Middle frontal gyrus (tissue), 1 donor: ENCODE measurements at regions not wholly inside any gene's neighbourhood (a gene's known extent, or its start where the extent isn't known, plus 50 kb on each side); places are given as distances from the start of the nearest gene placed in this dataset.
A peak's percentile ranks its signal among the peaks of the same experiment; 100 is the strongest.
"Not testable (repeated sequence)": the region's sequence is repeated elsewhere in the genome, so short reads cannot be mapped to it uniquely, and the experiment has no call there.

ENCODE experiments used
- DNase-seq: peaks from one replicate; pipeline ENCODE4 v3.0.0-alpha.2; 2015; ENCODE audit warnings: low spot score; ENCODE audit errors: extremely low spot score

DNA sequence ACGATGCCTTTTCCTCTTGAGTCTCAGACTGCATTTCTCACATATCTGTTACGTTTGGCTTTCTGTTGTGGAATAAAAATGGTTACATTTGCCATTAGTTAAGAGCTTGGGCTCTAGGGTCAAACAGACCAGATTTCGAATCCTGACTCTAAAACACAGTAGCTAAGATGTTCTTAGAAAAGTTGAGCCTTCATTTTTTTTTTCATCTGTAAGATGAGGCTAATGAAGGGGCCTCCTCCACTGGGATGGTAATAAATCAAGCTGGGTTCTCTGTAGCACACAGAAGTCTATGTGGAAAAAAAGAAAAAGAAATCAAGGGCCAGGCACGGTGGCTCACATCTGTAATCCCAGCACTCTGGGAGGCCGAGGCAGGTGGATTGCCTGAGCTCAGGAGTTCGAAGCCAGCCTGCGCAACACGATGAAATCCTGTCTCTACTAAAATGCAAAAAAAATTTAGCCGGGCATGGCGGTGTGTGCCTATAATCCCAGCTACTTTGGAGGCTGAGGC lies 49.9 kb upstream of the CAPRIN1 start:
- DNase-seq, result no peak

DNA sequence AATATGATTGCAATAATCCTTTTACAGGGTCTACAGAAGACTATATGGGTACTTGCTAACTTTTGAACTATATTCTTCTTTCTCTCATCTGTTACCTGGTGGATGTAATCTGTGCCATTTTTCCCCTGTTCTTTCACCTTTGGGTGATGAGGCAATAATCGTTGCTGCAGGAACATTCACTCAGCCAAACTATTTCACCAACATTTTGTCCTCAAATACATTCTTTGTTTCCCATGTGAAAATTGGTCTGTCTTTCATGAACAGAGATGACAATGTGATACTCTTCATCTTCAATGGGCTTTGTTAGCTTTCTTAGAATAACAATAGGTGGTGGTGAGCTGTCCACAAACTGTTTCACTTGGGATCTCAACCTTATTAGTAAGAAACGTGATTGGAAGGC lies 52.1 kb upstream of the CAPRIN1 start:
- DNase-seq, result no peak

DNA sequence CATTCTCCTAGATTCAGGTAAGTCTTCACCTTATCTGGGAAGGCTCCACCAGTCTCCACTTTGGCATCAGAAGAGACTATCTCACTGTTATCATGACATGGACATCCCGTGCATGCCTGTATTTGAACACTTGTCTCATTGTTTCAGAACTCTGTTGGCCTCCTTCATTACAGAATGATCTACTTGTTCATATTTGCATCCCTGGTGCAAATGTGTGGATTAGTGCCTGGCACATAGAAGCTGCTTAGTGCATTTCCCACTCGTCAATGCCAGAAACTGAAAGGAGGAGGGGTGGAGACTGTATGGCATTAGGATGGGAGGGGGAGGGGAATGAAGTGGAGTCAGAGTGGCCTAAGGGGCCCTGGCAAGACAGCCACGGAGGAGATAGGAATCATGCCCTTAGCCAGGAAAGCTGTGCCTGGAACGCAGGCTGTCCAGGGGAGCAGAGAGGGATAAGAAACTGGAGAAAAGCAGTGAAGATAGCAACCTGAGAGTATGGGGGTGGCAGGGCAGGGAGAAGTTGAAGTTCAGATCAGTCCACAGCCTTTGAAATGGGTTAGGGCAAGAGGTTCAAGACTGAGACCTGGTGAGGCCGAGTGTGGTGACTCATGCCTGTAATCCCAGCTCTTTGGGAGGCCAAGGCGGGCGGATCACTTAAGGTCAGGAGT lies 53.8 kb upstream of the CAPRIN1 start:
- DNase-seq, result no peak

DNA sequence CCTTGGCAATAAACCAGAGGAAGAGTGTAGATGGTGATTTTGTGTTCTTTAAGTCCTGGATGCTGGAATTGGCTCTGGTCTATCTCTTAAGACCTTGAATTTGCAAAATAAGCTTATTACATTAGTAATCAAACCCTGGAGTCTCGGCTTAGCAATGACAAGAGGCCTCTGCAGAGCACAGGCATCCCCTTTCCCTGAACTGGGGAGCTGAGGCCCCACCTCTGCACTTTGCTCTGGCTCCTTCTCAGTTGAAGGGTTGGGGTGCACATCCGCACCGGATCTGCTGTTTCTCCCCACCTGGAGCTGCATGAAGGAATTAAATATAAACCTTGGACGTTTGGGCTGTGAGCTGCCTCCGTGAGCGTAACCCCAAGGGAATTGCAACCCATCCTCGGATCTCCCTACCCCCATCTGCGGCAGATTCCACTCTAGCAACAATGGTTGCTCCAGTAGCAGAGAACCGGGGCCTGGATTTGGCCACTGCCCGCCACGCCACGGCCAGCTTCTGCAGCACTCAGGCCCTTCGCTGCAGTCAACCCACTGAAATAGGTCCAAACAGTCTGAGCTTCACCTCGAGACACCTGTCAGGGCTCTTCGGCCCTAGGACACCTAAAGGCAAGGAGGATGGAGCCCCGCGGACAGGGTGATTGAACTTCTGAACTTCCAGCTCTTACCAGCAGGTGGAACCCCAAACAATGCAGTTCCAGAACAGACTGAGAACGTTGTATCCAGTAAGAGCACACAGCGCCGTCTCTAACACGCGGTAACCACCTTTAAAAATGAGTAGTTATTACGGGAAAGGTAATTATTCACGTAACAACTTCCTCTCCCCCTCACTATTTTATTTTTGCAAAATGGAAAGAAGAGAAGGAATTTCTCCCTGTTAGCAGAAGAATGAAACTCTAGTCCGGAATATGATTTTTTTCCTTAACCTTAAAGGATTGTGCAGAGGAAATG lies 54.8 kb upstream of the CAPRIN1 start:
- peak; percentile 44 for DNase-seq

DNA sequence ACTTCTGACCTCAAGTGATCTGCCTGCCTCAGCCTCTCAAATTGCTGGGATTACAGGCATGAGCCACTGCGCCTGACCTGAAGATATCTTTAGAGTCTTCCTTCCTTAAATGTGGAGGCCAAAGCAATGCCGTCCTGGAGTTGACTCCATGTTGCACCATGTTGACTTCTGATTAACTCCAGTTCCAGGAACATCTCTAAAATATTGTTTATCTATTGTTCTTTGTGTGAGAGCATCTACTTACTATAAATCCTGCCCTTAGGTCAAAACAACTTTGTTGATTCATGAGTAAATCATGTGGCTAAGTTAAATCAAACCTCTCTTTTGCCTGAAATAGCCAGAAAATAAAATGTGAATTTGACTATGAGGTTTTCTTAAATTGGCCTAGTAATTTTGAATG lies 56.6 kb upstream of the CAPRIN1 start:
- DNase-seq, result no peak

DNA sequence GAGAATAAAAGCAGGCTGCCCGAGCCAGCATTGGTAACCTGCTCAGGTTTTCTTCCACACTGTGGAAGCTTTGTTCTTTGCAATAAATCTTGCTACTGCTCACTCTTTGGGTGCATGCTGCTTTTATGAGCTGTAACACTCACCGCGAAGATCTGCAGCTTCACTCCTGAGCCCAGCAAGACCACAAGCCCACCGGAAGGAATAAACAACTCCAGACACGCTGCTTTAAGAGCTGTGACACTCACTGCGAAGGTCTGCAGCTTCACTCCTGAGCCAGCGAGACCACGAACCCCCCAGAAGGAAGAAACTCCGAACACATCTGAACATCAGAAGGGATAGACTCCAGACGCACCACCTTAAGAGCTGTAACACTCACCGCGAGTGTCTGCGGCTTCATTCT lies 60.4 kb upstream of the CAPRIN1 start:
- DNase-seq, result not testable (repeated sequence)

DNA sequence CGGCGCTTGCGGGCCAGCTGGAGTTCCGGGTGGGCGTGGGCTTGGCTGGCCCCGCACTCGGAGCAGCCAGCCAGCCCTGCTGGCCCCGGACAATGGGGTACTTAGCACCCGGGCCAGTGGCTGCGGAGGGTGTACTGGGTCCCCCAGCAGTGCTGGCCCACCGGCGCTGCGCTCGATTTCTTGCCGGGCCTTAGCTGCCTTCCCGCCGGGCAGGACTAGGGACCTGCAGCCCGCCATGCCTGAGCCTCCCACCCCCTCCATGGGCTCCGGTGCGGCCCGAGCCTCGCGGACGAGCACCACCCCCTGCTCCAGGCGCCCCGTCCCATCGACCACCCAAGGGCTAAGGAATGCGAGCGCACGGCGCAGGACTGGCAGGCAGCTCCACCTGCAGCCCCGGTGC lies 61.4 kb upstream of the CAPRIN1 start:
- not testable (repeated sequence) for DNase-seq

DNA sequence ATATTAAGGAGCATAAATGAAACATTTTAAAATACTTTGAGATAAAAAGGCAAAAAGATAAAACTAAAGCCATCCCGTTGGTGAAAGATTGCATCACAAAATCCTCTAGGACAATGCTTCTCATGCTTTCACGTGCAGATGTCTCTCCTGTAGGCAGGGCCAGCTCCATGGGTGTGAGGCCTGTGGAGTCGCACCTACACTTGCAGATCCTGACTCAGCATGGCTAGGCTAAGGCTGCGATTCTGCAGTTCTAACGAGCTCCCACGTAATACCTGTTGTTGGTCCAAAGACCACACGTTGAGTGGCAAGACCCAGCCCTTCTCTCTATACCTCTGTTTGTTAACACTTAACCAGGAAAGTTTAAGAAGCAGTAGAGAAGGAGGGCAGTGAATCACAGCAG lies 62.1 kb upstream of the CAPRIN1 start:
- DNase-seq, result no peak

DNA sequence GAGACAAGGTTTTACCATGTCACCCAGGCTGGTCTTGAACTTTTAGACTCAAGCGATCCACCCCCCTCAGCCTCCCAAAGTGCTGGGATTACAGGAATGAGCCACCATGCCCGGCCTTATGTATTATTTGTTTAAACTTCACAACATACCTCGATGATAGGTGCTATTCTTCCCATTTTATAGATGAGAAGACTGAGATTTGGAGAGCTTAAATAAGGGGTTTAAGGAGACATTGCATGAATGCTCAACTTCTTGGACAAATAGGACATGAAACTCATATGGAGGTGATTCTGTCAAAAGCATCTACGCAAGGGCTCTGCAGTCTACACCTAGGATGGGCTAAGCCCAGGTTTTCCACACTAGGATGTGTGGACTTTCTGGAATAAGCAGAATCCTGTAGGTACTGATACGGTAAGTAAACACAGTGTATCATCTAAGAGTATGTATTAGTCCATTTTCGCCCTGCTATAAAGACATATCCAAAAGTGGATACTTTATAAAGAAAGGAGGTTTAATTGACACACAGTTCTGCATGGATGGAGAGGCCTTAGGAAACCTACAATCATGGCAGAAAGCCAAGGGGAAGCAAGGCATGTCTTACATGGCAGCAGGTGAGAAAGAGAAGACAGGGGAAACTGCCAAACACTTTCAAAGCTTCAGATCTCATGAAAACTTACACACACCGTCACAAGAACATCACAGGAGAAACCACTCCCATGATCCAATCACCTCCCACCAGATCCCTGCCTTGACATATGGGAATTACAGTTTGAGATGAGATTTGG lies 62.8 kb upstream of the CAPRIN1 start:
- DNase-seq, result no peak

DNA sequence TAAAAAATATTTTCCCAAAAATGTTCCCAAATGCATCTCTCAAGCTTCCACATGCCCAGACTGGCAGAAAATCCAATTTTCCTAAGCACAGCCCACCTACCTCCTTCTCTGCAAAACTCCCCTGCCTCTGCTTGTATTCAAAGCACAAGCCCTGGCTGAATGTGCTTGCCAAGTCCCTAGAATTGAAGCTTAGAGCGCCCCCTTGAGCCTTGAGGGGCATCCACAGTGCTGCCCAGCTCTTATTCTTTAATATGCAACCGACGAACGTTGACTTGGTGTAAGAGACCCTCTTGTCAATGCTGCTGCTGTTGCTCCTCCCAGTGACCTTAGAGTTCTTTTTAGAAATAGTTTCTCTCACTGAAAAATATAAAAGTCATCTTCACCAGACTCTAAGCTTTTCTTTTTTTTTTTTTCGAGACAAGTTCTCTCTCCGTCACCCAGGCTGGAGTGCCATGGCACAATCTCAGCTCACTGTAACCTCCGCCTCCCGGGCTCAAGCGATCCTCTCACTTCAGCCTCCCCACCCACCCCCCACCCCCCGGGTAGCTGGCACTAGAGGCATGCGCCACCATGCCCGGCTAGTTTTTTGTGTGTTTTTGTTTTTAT lies 63.5 kb upstream of the CAPRIN1 start:
- peak; percentile 57 for DNase-seq

DNA sequence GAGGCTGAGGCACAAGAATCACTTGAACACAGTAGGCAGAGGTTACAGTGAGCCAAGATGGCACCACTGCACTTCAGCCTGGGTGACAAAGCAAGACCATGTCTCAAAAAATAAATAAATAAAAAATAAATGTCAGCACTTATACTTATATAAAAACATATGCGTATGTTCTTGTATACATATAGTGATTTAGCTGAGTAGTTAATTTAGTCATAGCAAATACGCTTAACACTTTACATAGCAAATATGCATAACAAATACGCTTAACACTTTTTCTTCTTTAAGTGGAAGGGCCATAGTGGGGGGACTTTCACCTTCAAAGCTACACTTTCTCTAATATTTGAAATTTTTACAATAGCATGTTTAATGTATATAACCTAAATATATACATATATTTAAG lies 64.0 kb upstream of the CAPRIN1 start:
- no peak for DNase-seq

DNA sequence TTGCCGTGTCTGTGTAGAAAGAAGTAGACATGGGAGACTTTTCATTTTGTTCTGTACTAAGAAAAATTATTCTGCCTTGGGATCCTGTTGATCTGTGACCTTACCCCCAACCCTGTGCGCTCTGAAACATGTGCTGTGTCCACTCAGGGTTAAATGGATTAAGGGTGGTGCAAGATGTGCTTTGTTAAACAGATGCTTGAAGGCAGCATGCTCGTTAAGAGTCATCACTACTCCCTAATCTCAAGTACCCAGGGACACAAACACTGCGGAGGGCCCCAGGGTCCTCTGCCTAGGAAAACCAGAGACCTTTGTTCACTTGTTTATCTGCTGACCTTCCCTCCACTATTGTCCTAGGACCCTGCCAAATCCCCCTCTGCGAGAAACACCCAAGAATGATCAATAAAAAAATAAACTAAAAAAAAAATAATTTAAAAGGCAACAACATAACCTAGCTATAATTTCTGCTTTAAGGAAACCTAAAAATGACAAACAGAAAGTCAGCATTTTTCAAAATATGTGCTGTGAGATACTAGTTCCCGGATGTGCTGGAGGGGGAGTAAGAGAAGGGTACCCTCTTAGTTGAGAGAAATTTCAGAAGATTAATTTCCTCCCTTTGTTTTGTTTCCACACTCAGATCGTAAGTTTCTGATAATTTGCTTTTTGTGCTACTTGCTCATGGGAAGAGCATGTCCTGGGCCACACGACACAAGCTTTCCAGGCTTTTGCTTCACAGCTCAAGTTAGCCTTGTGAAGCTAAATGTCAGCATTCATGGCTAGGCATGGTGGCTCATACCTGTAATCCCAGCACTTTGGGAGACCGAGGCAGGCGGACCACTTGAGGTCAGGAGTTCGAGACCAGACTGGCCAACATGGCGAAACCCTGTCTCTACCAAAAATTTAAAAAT lies 64.7 kb upstream of the CAPRIN1 start:
- DNase-seq, result not testable (repeated sequence)

DNA sequence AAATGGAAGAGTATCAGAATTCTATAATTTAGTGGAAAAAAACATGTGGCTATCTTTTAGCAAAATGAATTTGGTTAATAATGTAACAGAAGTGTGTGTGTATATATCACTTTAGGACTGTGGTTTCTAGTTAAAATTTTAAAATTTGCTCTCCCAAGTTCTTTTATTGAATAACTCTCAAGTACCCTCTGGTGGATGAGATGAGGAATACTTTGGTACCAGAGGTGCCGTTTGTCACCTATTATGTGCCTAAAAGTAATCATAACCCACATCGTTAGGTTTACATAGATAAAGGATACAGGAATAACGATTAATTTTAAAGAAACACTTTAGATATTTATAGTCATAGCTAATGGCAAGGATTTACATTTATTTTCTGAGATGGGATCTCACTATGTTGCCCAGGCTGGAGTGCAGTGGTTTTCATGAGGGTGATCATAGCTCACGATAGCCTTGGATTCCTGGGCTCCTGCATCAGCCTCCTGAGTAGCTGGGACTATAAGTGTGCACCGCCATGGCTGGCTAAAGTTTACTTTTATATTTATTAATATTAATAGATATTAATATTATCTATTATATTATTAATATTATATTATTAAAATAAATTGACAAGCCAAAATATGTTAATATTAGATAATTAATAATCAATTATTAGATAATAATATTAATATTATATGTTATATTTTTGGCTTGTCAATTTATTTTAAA lies 66.7 kb upstream of the CAPRIN1 start:
- DNase-seq, result no peak

DNA sequence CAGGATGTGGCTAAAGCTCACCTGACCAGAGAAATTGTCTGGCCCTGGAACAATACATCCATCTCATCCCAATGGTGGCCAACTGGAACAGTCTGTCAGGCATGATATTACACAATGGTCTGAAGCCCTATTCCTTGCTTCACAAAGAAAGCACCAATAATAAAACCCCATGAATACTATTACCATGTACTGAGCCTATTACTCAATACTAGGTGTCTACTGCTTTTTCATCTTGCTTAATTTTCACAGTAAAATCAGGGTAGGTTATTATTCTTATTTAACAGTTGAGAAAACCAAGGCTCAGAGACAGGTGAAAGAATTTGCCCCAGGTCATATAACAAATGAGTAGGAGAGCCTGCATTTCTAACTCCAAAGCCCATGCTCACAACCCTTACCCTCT lies 68.9 kb upstream of the CAPRIN1 start:
- DNase-seq, result no peak

DNA sequence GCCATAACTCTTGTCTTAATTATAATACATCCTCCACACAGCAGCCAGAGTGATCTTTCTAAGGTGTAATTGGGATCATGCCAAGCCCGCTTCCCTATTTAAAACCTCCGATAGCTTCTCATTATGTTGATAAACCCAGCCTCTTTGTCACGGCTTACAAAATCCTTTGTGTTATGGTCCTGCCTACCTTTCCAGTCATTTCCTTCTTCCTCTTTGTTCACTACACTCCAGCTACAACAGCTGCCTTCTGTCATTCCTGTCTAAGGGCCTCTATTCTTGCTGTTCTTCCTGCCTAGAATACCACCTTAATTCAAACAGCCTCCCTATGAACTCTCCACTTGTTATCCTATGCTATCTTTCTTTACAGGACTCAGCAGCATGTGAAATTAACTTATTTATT lies 70.6 kb upstream of the CAPRIN1 start:
- DNase-seq, result no peak

DNA sequence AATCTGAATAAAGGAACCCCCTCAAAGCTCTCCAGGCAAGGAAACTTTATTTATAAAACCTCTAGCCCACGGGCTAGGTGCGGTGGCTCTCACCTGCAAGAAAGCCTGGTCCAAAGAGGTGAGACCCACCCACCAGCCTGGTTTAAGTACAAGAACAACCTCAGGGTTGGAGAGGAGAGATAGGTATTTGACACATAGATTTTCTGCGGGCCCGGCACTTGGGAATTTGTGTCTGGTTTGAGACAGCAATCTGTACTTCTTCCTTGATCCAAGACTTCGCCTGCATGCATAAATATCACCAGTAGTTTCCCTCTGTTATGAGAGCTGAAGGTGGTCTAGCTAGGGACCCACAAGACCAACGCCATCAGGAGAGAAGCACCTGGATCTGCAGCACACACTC lies 73.2 kb upstream of the CAPRIN1 start:
- DNase-seq, result no peak

DNA sequence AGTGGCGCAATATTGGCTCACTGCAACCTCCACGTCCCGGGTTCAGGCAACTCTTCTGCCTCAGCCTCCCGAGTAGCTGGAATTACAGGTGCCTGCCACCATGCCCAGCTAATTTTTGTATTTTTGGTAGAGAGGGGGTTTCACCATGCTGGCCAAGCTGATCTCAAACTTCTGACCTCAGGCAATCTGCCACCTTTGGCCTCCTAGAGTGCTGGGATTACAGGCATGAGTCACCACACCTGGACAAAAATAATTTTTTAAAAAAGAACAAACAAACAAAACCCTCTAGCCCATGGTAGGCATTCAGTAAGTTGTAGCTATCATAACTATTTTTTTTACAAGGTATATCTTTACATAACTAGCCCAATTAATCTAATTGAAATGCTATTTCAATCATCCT lies 73.9 kb upstream of the CAPRIN1 start:
- no peak for DNase-seq

DNA sequence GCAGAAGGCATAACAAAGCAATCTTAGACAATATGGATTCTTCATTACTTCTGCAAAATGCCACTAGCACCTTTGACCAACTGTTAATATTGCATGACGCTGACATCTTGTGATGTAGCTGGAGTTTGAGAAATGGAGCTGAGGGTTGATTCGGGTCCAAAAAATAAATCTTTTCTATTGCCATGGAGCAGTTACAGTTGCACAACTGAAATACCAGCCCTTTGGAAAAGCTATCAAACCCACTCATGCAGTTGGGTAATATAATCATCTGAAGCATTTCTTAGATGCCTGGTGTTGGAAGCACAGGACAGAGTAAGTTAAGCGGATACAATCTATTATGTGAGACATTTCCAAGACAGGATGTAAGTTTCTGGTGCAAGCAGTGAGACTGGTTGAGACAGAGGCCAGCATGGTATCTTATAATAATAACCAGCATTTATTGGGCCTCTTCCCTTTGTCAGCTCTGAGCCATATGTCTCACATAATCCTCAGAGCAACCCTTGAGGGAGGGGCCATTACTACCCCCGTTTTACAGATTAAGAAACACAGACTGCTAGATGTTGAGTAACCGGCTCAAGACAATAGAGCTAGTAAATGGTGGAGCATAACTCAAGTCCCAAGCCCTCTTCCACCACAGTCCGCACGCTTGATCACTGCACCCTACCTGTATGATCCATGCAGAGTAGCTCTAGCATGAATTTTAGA lies 74.9 kb upstream of the CAPRIN1 start:
- no peak for DNase-seq

DNA sequence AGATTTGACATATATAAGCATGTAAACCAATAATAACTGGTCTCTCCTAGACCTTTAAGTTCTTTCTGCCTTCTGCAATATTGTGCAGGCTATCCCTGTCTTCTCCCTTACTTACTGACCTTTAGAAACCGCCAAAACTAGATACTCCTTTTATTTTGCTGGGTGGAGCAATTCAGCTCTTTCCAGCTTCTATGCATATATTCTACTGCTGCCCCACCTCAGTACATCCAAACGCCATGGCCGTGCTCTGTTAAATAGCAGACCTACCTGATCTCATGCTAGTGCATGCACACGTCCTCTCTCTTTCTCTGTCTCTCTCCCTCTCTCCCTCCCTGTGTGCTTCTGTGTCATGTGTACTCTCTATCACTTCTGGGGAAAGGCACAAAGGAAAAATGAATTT lies 76.7 kb upstream of the CAPRIN1 start:
- DNase-seq, result no peak
